Heart right ventricle (tissue), 16 donors: ENCODE measurements at regions not wholly inside any gene's neighbourhood (a gene's known extent, or its start where the extent isn't known, plus 50 kb on each side); places are given as distances from the start of the nearest gene placed in this dataset.
"Not testable (repeated sequence)": the region's sequence is repeated elsewhere in the genome, so short reads cannot be mapped to it uniquely, and the experiment has no call there.

Source experiments
- ATAC-seq, 8 donors: fragments of 200-7000 bp; cut with Tn5 transposase; one replicate each; pipeline ENCODE4 v1.9.1; 2020; ENCODE audit warnings: mild to moderate bottlenecking in 8 of 8, moderate library complexity in 8 of 8, moderate number of reproducible peaks in 1 of 8
- DNase-seq, 2 donors: peaks; one replicate each; pipeline ENCODE4 v3.0.0-alpha.2; 2020
- H3K27ac ChIP-seq, 10 donors: fragments of 200-600 bp; sonication (generic) in 2 of 10; one replicate each; pipeline versions ENCODE4 v1.5.0 to v1.8.0; 2020 to 2022; ENCODE audit warnings: mild to moderate bottlenecking in 3 of 10
- H3K27me3 ChIP-seq, 7 donors: fragments of 200-600 bp; one replicate each; pipeline ENCODE4 v1.8.0; 2021 to 2022; ENCODE audit warnings: mild to moderate bottlenecking in 2 of 7
- H3K36me3 ChIP-seq, 9 donors: fragments of 200-600 bp; sonication (generic) in 1 of 9; one replicate each; pipeline versions ENCODE4 v1.5.0 to v1.8.0; 2020 to 2022; ENCODE audit warnings: mild to moderate bottlenecking in 2 of 9
- H3K4me1 ChIP-seq, 9 donors: fragments of 200-600 bp; sonication (generic) in 1 of 9; one replicate each; pipeline versions ENCODE4 v1.5.0 to v1.8.0; 2020 to 2022; ENCODE audit warnings: mild to moderate bottlenecking in 4 of 9
- H3K4me3 ChIP-seq, 10 donors: fragments of 200-600 bp; sonication (generic) in 2 of 10; one replicate each; pipeline versions ENCODE4 v1.5.0 to v1.8.0; 2020 to 2022; ENCODE audit warnings: mild to moderate bottlenecking in 7 of 10, moderate library complexity in 2 of 10
- H3K9me3 ChIP-seq, 11 donors: fragments of 200-600 bp in 10 of 11; sonication (generic) in 2 of 11; one replicate each; pipeline versions ENCODE4 v1.5.0 to v1.8.0; 2013 to 2022; ENCODE audit warnings: mild to moderate bottlenecking in 2 of 11, control low read depth in 1 of 11, moderate library complexity in 1 of 11
- CTCF ChIP-seq, 9 donors: fragments of 200-600 bp; sonication (generic) in 2 of 9; IDR thresholded peaks; one replicate each; pipeline versions ENCODE4 v1.5.0 to v1.8.0; 2021 to 2022; ENCODE audit warnings: antibody characterized with exemption in 9 of 9, mild to moderate bottlenecking in 5 of 9, moderate library complexity in 1 of 9
- WGBS, 2 donors: extraction: QIAGEN DNeasy Blood & Tissue Kit; methylation state at CpG; one replicate each; pipeline ENCODE4 v1.1.7; 2013; ENCODE audit warnings: inconsistent platforms in 1 of 2; 5-methylcytosine and 5-hydroxymethylcytosine counted together
- intact Hi-C, 10 donors: fragments of 100-400 bp; cut with DNase I; formaldehyde crosslinking; loops; one replicate each; pipeline versions ENCODE4 v1.11.1 to v1.14.2; 2022
- donor health status: Arrhythmogenic right ventricular cardiomyopathy.
- donor health status: ischemic (EF 13 %, LVEDD 7.1; RV severe dilation, severe dysfunction).
- donor health status: healthy with polysubstance abuse.
- donor health status: DM: no; HTN: yes; CAD: no.
- donor health status: DM: no; HTN: no; CAD: no.
- donor health status: ischemic (EF 25% LVEDD 6.9; RV normal size, moderate dysfunction).
- donor health status: ischemic (EF 25% LVEDD 5.7; RV mildly dilated, moderate dysfunction).
- donor health status: healthy.
- donor health status: DM: yes; HTN: yes; CAD: no.
- donor health status: Ischemic cardiomyopathy.
- donor health status: ischemic (EF 35%, LVEDD 5.7; RV mildly dilated, moderate dysfunction).
- donor health status: nonischemic (EF 11% LVEDD 7.7; RV severe dilation, severe dysfunction).
- donor health status: DM: yes; HTN: yes; CAD: no.
- donor health status: PGD.
- donor health status: ischemic (EF 29% LVEDD 5.4; RV normal size, mild dysfunction).
- donor health status: nonischemic (EF 23%, LVEDD 6.1; RV moderate dilation, normal function).

GRCh38 chr7:142519079-142520078 is 229.9 kb upstream of the PRSS1 start:
- Histone ChIP-seq H3K4me1 (peaks cover 0 to 13% (median 0%) of the 10 kb centered on the region in 9 donors), H3K9me3 (no peaks in the 10 kb centered on the region), H3K4me3 (no peak overlapping the region), H3K27me3 (peaks cover 0 to 3% (median 0%) of the 10 kb centered on the region in 7 donors), H3K27ac (no peak overlapping the region), H3K36me3 (no peaks in the 10 kb centered on the region)
- WGBS, 2 donors = 70 to 72% methylated on average over 5 of the region's 5 CpGs
- ATAC-seq (no peak), DNase-seq (no peak)
- intact Hi-C loops = no loop called here
- TF ChIP-seq CTCF (IDR thresholded peaks at IDR 0.05) = no peak

GRCh38 chr7:142516038-142516501 is 233.2 kb upstream of the PRSS1 start:
- no peaks in the 10 kb centered on the region for H3K9me3 ChIP-seq
- H3K4me1 ChIP-seq = peaks cover 0 to 13% (median 0%) of the 10 kb centered on the region in 9 donors
- H3K36me3 ChIP-seq = no peaks in the 10 kb centered on the region
- TF ChIP-seq CTCF (IDR thresholded peaks at IDR 0.05) = peak; percentile 14 to 75 (median 61)
- WGBS, 2 donors = 20% methylated on average over 3 of the region's 3 CpGs
- H3K4me3 ChIP-seq = no peak overlapping the region
- H3K27me3 ChIP-seq = peaks cover 0 to 3% (median 0%) of the 10 kb centered on the region in 7 donors
- intact Hi-C loops = no loop called here
- ATAC-seq = peak in 7 of 8 donors; percentile 61 to 78 (median 74)
- no peak for DNase-seq
- no peak overlapping the region for H3K27ac ChIP-seq

- H3K4me3 ChIP-seq, H3K36me3 ChIP-seq, H3K27ac ChIP-seq, DNase-seq, H3K9me3 ChIP-seq, H3K27me3 ChIP-seq, ATAC-seq, intact Hi-C loops: not testable (repeated sequence)
- H3K4me1 ChIP-seq = peaks cover 0 to 13% (median 0%) of the 10 kb centered on the region in 9 donors
- 28 to 52% methylated on average over 1 of the region's 1 CpG for WGBS, 2 donors
Measured at GRCh38 chr7:142514716-142515115, 234.6 kb upstream of the PRSS1 start.

- intact Hi-C loops = no loop called here
- no peak for TF ChIP-seq CTCF (IDR thresholded peaks at IDR 0.05)
- Histone ChIP-seq H3K27ac (no peak overlapping the region), H3K27me3 (peaks cover 0 to 10% (median 0%) of the 10 kb centered on the region in 7 donors), H3K9me3 (no peaks in the 10 kb centered on the region), H3K4me1 (peaks cover 0 to 13% (median 0%) of the 10 kb centered on the region in 9 donors), H3K4me3 (no peak overlapping the region), H3K36me3 (no peaks in the 10 kb centered on the region)
- no peak for ATAC-seq
- DNase-seq = no peak
- 63 to 69% methylated on average over 5 of the region's 5 CpGs for WGBS, 2 donors
Measured at GRCh38 chr7:142513178-142513955, 235.9 kb upstream of the PRSS1 start.
